Adipocyte (in vitro differentiated cells): ENCODE measurements at regions not wholly inside any gene's neighbourhood (a gene's known extent, or its start where the extent isn't known, plus 50 kb on each side); places are given as distances from the start of the nearest gene placed in this dataset.

ENCODE experiments used
- DNase-seq: peaks from one replicate; pipeline ENCODE4 v3.0.0-alpha.2; 2015; ENCODE audit warnings: low read depth
- H3K27me3 ChIP-seq: replicated peaks from 2 replicates; pipeline ENCODE4 v1.7.0; 2013; ENCODE audit warnings: mild to moderate bottlenecking, low read length, moderate library complexity; ENCODE audit not compliant: control insufficient read depth, insufficient read depth
- H3K36me3 ChIP-seq: 2 replicates; pipeline ENCODE4 v1.7.0; 2013; ENCODE audit warnings: low read length, mild to moderate bottlenecking, moderate library complexity; ENCODE audit not compliant: control insufficient read depth, insufficient read depth, severe bottlenecking
- H3K4me1 ChIP-seq: 2 replicates; pipeline ENCODE4 v1.7.0; 2013; ENCODE audit warnings: mild to moderate bottlenecking, low read length, moderate library complexity; ENCODE audit not compliant: control insufficient read depth, insufficient read depth
- H3K4me3 ChIP-seq: 2 replicates; pipeline ENCODE4 v1.7.0; 2013; ENCODE audit warnings: mild to moderate bottlenecking, low read length, moderate library complexity
- H3K9ac ChIP-seq: 2 replicates; pipeline ENCODE4 v1.7.0; 2013; ENCODE audit warnings: mild to moderate bottlenecking, low read length, moderate library complexity
- H3K9me3 ChIP-seq: 2 replicates; pipeline ENCODE4 v1.7.0; 2013; ENCODE audit warnings: mild to moderate bottlenecking, low read length, moderate library complexity; ENCODE audit not compliant: control insufficient read depth

- Histone ChIP-seq H3K4me3 (no peak overlapping the region), H3K36me3 (no peaks in the 10 kb centered on the region), H3K4me1 (no peaks in the 10 kb centered on the region), H3K27me3 (no peaks in the 10 kb centered on the region), H3K9ac (no peak overlapping the region), H3K9me3 (peaks cover 5% of the 10 kb centered on the region)
- no peak for DNase-seq
Measured at GRCh38 chr2:5123582-5124196, 568.5 kb upstream of the SOX11 start.

GRCh38 chr2:5125017-5125730, 567.0 kb upstream of the SOX11 start:
- Histone ChIP-seq H3K4me3 (no peak overlapping the region), H3K36me3 (no peaks in the 10 kb centered on the region), H3K9me3 (peaks cover 5% of the 10 kb centered on the region), H3K9ac (no peak overlapping the region), H3K4me1 (no peaks in the 10 kb centered on the region), H3K27me3 (no peaks in the 10 kb centered on the region)
- DNase-seq: no peak

GRCh38 chr2:5132281-5132680, 559.9 kb upstream of the SOX11 start:
- no peak overlapping the region for H3K4me3 ChIP-seq
- no peaks in the 10 kb centered on the region for H3K36me3 ChIP-seq
- no peak for DNase-seq
- H3K9ac ChIP-seq: no peak overlapping the region
- H3K27me3 ChIP-seq: no peaks in the 10 kb centered on the region
- H3K9me3 ChIP-seq: no peaks in the 10 kb centered on the region
- H3K4me1 ChIP-seq: no peaks in the 10 kb centered on the region

- Histone ChIP-seq H3K9ac (no peak overlapping the region), H3K36me3 (no peaks in the 10 kb centered on the region), H3K4me1 (no peaks in the 10 kb centered on the region), H3K4me3 (no peak overlapping the region), H3K9me3 (peaks cover 1% of the 10 kb centered on the region), H3K27me3 (no peaks in the 10 kb centered on the region)
- peak; percentile 6 for DNase-seq
Measured at GRCh38 chr2:5140347-5140746, 551.8 kb upstream of the SOX11 start.

GRCh38 chr2:5144159-5144558, 548.0 kb upstream of the SOX11 start:
- H3K27me3 ChIP-seq: no peaks in the 10 kb centered on the region

GRCh38 chr2:5145053-5145452, 547.1 kb upstream of the SOX11 start:
- no peak for DNase-seq
- Histone ChIP-seq H3K27me3 (no peaks in the 10 kb centered on the region), H3K9me3 (peaks cover 9% of the 10 kb centered on the region), H3K4me3 (no peak overlapping the region), H3K36me3 (no peaks in the 10 kb centered on the region), H3K9ac (no peak overlapping the region), H3K4me1 (no peaks in the 10 kb centered on the region)

More at GRCh38 chr2:5144159-5144558, 548.0 kb upstream of the SOX11 start:
- Histone ChIP-seq H3K9me3 (peaks cover 6% of the 10 kb centered on the region), H3K4me1 (no peaks in the 10 kb centered on the region), H3K4me3 (no peak overlapping the region), H3K9ac (no peak overlapping the region), H3K36me3 (no peaks in the 10 kb centered on the region)
- DNase-seq: no peak

- no peaks in the 10 kb centered on the region for H3K36me3 ChIP-seq
- peaks cover 9% of the 10 kb centered on the region for H3K9me3 ChIP-seq
- DNase-seq: no peak
- no peak overlapping the region for H3K4me3 ChIP-seq
- H3K4me1 ChIP-seq: no peaks in the 10 kb centered on the region
- no peak overlapping the region for H3K9ac ChIP-seq
- H3K27me3 ChIP-seq: no peaks in the 10 kb centered on the region
Measured at GRCh38 chr2:5145801-5146200, 546.4 kb upstream of the SOX11 start.

- no peaks in the 10 kb centered on the region for H3K4me1 ChIP-seq
- DNase-seq: no peak
- no peaks in the 10 kb centered on the region for H3K27me3 ChIP-seq
- H3K36me3 ChIP-seq: no peaks in the 10 kb centered on the region
- peaks cover 9% of the 10 kb centered on the region for H3K9me3 ChIP-seq
- no peak overlapping the region for H3K9ac ChIP-seq
- H3K4me3 ChIP-seq: no peak overlapping the region
Measured at GRCh38 chr2:5148392-5149085, 543.6 kb upstream of the SOX11 start.

- DNase-seq: no peak
- H3K9ac ChIP-seq: no peak overlapping the region
- H3K36me3 ChIP-seq: no peaks in the 10 kb centered on the region
- H3K4me1 ChIP-seq: no peaks in the 10 kb centered on the region
- H3K27me3 ChIP-seq: no peaks in the 10 kb centered on the region
- no peak overlapping the region for H3K4me3 ChIP-seq
- H3K9me3 ChIP-seq: peaks cover 2% of the 10 kb centered on the region
Measured at GRCh38 chr2:5150871-5151270, 541.3 kb upstream of the SOX11 start.

GRCh38 chr2:5164776-5165525, 527.2 kb upstream of the SOX11 start:
- Histone ChIP-seq H3K27me3 (no peaks in the 10 kb centered on the region), H3K36me3 (no peaks in the 10 kb centered on the region), H3K4me3 (no peak overlapping the region), H3K4me1 (no peaks in the 10 kb centered on the region), H3K9ac (no peak overlapping the region), H3K9me3 (peaks cover 4% of the 10 kb centered on the region)
- DNase-seq: peak; percentile 70

- no peak for DNase-seq
- Histone ChIP-seq H3K36me3 (no peaks in the 10 kb centered on the region), H3K9ac (no peak overlapping the region), H3K4me3 (no peak overlapping the region), H3K9me3 (no peaks in the 10 kb centered on the region), H3K27me3 (no peaks in the 10 kb centered on the region), H3K4me1 (no peaks in the 10 kb centered on the region)
Measured at GRCh38 chr2:5172923-5173322, 519.3 kb upstream of the SOX11 start.
